ENCODE measurements at regions not wholly inside any gene's neighbourhood (a gene's known extent, or its start where the extent isn't known, plus 50 kb on each side); places are given as distances from the start of the nearest gene placed in this dataset.

DNA sequence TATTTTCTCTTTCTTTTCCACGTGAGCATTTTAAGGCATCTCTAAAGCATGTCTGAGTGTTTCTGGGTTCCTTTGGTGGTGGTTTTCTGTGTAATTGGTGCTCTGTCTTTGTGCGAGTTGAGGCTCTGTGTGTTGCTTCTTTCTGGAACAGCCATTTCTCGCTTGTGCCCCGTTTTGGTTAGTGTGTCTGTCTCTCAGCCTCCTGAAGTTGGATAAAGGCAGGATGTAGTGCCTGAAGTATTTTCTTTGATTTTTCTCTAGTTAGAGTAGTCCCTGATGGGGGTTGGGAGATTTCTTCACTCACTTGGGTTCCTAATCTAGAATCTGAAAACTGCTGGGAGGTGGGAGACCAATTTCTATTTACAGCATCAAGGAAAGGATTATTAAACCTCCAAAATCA, 129.7 kb upstream of the TMEM161B start:
- no peak for DNase-seq (ENCODE audit: low read depth)
- TF ChIP-seq, protein P1, sequence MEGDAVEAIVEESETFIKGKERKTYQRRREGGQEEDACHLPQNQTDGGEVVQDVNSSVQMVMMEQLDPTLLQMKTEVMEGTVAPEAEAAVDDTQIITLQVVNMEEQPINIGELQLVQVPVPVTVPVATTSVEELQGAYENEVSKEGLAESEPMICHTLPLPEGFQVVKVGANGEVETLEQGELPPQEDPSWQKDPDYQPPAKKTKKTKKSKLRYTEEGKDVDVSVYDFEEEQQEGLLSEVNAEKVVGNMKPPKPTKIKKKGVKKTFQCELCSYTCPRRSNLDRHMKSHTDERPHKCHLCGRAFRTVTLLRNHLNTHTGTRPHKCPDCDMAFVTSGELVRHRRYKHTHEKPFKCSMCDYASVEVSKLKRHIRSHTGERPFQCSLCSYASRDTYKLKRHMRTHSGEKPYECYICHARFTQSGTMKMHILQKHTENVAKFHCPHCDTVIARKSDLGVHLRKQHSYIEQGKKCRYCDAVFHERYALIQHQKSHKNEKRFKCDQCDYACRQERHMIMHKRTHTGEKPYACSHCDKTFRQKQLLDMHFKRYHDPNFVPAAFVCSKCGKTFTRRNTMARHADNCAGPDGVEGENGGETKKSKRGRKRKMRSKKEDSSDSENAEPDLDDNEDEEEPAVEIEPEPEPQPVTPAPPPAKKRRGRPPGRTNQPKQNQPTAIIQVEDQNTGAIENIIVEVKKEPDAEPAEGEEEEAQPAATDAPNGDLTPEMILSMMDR (IDR thresholded peaks at IDR 0.05; ENCODE audit: insufficient read depth, low read depth, low read length, missing control alignments): no peak
- H3K4me3 ChIP-seq (ENCODE audit: low read length): no peak overlapping the region

DNA sequence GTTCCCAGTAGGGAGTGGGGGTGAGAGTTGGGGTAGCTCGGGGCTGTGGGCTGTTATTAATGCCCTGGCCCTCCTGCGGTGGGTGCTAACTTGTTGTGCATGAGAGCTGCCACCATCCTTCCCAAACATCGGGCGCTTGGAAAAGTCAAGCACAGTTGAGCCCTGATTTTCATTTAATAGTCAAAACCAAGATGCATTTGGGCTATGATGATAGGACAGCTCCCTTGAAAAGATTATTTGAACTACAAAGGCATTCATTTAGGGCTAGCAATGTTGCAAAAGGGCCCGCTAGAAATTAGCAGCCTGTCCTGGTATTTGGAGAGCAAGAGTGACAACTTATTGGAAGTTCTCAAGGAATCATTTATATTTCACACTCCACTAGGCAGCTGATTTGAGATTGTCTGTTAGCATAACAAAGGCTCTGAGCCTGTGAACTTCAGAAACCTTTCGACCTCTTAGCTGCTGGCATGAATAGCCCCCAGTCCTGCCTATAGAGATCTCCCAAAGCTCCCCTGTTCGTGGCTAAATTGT, 128.2 kb upstream of the TMEM161B start:
- no peak overlapping the region for H3K4me3 ChIP-seq (ENCODE audit: low read length)
- no peak for DNase-seq (ENCODE audit: low read depth)
- TF ChIP-seq, protein P1 (IDR thresholded peaks at IDR 0.05; ENCODE audit: insufficient read depth, low read depth, low read length, missing control alignments): no peak

DNA sequence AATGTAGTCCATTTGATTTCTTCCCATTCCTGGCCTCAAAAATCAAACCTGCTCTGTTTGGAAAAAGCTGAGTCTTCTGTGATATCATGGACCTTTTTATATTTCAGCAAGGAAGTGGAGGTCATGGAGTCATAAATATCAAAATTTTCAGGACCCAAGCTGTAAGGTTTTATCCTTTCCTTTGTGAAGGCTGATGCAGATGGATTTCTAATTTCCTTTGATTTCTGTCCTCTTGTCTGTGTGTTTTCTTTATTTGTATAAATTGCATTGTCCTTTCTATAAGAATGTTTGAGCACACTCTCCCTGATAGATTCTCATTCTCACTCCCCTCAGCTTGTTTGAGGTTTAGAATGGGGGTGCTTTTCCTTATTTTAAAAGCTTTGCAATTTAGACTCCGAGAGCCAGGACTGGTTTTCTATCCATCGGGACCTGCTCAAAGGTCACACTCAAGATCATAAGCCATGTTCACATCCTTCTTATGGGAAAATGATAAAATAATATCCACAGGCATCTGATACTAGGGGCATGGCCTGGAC, 127.4 kb upstream of the TMEM161B start:
- H3K4me3 ChIP-seq (ENCODE audit: low read length): no peak overlapping the region
- no peak for DNase-seq (ENCODE audit: low read depth)

DNA sequence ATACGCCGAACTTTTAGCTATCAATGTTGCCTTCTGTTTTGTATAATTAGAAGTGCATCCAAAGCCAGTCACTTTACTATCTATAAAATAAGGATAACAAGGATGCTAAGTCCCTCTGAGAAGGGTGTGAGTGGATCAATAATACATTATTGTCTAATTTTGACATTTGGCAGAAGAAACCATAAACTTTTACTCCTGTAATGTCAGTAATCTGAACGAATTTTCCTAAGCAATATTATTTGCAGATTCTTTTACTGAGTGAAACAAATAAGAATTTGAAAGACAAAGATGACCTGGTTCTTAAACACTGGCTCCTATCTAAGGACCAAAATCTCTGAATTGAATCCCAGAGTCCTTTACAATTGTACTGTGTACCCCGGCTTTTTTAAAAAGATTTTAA, 126.6 kb upstream of the TMEM161B start:
- no peak overlapping the region for H3K4me3 ChIP-seq (ENCODE audit: low read length)
- TF ChIP-seq, protein P1 (IDR thresholded peaks at IDR 0.05; ENCODE audit: insufficient read depth, low read depth, low read length, missing control alignments): no peak
- DNase-seq (ENCODE audit: low read depth): no peak

More for the DNA sequence above, 127.4 kb upstream of the TMEM161B start:
- TF ChIP-seq, protein P1 (IDR thresholded peaks at IDR 0.05; ENCODE audit: insufficient read depth, low read depth, low read length, missing control alignments): no peak

DNA sequence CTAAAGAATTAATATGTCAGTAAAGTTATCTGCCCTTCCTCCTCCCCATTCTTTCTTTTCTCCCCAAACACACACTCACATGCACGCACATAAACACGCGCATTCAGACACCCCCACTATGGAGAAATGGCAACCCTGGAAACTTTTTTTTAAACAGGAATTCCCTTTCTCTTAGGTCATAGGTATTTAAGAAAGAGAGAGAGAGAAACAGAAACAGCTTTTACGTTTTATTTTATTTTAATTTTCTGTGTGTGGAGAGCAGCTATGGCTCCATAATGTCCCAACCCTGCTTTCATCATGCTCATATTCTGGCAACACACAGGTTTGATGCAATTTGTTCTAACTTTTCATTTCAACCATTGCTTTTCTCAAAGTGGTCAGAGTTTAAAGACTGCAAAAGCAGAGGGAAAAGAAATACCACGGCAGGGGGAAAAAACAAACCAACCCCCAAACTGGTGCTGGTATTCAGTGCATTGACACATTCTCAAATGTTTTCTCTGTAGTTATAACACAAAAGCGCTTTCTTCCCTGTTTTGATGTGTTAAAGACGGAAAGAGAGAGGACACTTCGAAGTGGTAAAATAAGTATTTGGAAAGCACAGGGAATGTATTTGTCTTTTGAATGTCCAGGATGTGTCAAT, 126.0 kb upstream of the TMEM161B start:
- H3K4me3 ChIP-seq (ENCODE audit: low read length): no peak overlapping the region
- DNase-seq (ENCODE audit: low read depth): no peak
- TF ChIP-seq, protein P1 (IDR thresholded peaks at IDR 0.05; ENCODE audit: insufficient read depth, low read depth, low read length, missing control alignments): no peak

DNA sequence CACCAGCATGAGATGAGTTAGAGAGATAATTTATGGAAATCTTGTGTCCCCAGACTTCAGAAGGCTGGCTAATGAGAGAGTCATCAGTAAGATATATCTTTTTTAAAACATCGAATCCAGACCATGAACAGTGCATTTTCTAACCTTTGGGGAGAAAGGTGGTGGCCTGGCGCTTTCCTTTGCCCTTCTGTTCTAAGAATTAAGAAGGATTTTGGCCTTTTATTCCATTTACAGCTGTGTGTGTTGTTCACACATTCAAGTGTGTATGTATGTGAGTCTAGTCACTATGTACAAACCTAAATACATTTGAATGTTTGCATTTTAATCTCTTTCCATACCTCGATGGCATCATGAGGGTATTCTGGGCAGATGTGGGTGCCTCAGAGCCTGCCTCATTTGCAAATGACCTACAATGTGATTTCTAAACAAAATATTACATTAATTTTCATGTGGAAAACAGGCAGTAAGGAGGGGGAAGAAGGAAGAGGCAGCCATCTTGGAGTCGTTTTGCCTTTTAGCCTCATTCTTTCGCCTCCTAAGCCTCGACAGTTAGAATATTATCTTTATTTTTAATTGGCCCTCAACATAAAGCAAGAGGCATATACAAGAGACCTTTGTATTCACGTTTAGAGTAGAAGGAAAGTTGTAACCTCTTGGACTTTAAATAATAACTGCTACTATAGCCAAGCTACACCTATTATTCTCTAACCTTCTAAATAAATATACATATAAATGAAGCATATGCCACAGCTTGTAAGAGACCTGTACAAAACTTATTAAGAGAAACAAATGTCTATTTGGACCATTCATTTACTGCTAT, 125.3 kb upstream of the TMEM161B start:
- DNase-seq (ENCODE audit: low read depth): no peak
- H3K4me3 ChIP-seq (ENCODE audit: low read length): no peak overlapping the region
- TF ChIP-seq, protein P1 (IDR thresholded peaks at IDR 0.05; ENCODE audit: insufficient read depth, low read depth, low read length, missing control alignments): no peak
